ENCODE measurements at regions not wholly inside any gene's neighbourhood (a gene's known extent, or its start where the extent isn't known, plus 50 kb on each side); places are given as distances from the start of the nearest gene placed in this dataset.

DNA sequence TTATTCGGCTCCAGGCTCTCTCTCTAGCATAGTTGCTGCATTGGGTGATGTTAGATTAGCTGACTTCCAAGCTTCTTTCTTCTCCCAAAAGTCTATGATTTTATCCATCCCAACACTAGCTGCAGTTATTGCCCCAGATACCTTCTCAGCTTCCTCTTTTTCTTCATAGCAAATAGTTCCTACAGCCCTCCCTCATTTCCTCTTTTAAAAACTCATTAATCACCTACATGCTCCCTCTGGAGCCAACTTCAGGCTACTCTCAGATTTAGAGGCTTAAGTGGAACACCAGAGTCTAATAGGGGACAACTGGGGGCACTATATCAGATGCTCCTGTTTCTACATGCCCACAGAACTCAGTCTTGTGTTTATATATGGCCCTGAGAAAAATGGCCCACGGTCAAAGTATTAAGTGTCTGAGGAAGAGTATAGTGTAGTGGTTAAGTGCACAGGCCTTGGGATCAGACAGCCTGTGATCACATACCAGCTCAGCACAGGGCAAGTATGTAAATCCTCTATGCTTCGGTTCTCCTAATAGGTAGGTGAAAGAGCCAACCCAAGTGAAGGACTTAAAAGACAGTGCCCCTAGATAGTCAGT, 241.9 kb upstream of the SLC14A2 start:
- DNase-seq (ENCODE audit: low read depth in 4 of 4, low spot score in 1 of 4), result no peak

DNA sequence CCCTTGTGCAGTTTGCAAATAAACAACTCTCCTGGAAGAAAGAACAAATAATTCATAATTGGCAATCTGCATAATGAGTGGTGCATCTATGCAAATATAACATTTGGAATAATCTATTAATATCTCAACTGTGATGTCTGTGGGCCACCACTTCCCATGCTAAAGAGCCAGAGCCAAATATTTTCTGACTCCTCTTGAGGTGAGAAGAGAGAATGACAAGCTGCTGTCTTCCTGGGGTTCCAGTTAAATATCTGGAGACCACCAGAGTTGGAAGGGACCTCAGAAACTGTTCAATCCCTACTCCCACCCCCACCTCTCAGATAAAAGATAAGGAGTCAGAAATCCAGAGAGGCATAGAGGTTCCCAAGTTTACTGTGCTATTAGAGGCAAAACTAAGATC, 241.0 kb upstream of the SLC14A2 start:
- DNase-seq (ENCODE audit: low read depth in 4 of 4, low spot score in 1 of 4), result no peak

DNA sequence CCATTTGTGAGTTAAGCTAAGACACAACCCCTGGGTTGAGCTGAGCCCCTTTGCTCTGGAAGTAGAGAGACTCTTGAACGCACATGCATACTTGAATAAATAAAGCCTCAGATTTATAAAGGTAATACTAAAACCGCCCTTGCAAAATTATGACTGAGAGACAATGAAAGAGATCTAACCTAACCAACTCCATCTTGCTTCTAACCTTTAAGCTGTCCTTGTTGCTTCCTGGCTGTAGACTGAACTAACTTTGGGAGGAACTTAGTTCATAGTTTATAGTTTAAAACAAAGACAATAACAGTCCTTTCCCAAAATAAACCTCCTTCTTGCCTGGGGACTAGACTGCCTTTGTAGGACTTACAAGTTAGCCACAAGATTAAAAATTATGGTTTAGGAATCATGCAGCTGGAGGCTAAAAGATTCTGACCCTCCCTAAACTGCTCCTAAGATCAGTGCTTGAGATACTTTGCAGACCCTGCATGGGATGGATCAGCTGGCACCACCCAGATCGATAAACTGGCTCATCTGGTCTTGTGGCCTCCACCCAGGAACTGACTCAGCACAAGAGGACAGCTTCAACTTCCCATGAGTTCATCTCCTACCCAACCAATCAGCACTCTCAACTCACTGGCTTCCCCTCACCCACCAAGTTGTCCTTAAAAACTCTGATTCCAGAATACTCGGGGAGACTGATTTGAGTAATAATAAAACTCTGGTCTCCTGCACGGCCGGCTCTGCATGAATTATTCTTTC, 240.2 kb upstream of the SLC14A2 start:
- no peak for DNase-seq (ENCODE audit: low read depth in 4 of 4, low spot score in 1 of 4)

DNA sequence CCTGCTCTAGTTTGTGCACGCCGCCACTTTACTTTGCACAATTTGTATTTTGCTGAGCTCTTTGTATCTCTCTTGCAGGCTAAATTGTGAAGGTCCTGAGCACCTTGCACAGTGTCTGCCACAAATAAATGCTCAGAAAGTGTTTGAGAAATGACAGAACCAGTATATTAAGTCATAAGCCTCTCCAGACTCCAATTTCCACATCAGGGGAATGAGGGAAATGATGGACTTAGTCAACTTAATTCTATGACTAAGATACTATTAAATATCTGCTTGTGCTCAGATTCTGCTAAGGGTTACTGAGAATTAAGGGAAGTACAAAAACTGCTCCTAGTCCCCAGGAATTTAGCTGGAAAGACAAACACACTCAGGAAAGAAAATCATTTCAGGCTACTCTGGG, 239.1 kb upstream of the SLC14A2 start:
- DNase-seq (ENCODE audit: low read depth in 4 of 4, low spot score in 1 of 4), result no peak

DNA sequence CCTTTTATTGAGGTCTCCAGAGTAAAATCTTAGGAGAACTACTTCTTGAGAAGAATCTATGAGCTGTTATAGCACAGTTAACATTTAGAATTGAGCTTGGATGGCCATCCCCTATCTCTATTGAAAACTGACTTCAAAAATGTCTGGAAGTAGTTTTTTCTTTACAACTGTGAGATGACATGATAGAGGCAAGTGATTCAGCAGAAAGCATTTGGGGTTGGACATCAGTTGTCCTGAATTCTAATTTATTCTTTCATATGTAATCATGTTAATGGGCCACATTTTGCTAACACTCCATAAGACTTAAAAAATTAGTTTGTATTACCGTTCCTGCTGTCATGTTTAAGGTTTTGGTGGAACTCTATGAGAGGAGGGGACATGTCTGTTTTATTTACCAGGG, 237.0 kb upstream of the SLC14A2 start:
- no peak for DNase-seq (ENCODE audit: low read depth in 4 of 4, low spot score in 1 of 4)

DNA sequence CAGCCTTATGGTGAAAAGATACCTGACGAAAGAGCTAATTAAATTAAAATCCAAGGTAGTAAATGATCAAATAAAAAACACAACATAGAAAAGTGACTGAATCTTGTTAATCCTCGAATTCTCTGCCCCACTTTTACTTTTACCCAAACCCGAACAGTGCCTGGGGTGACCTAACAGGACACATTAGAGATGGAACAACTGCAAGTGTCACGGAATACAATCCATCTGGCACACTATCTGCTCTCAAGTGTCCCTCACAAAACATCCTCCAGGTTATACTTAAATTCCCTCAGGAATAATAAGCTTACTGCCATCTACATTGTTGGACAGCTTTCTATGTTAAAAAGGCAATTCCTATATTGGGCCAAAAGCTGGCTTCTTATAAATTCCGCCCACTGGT, 236.3 kb upstream of the SLC14A2 start:
- no peak for DNase-seq (ENCODE audit: low read depth in 4 of 4, low spot score in 1 of 4)

DNA sequence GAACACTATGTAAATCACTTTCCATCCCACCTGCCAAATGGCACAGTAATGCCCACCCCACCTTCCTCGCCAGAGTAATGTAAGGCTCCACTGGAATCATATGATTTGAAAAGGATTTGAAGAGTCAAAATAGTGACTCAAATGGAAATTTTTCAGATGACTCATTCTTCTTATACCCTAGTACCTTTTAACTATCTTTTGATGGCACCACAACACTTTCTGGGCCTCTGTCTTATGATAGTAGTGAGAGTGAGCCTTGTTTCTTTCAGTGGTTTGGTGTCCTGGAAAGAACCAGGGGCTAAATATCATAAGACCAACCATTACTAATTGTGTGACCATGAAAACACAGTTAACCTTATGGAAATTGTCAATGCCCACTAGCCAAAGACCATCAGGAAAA, 235.4 kb upstream of the SLC14A2 start:
- no peak for DNase-seq (ENCODE audit: low read depth in 4 of 4, low spot score in 1 of 4)

DNA sequence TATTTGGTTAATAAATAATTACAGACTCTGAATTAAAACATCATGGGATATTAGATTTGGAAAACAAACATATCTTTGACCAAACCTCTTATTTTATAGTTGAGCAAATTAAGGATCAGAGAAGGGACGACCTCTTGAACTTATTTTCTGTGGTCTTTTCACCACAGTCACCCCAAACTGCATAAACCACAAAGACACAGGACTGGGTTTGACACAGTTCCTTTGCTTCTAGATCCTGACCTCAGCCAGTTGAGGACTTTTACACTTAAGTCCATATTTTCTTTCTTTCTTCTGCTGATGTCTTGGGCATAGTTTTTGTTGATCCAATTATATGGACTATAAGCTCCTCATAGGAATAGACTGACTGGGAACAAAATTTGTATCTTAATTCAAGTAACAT, 234.0 kb upstream of the SLC14A2 start:
- no peak for DNase-seq (ENCODE audit: low read depth in 4 of 4, low spot score in 1 of 4)

DNA sequence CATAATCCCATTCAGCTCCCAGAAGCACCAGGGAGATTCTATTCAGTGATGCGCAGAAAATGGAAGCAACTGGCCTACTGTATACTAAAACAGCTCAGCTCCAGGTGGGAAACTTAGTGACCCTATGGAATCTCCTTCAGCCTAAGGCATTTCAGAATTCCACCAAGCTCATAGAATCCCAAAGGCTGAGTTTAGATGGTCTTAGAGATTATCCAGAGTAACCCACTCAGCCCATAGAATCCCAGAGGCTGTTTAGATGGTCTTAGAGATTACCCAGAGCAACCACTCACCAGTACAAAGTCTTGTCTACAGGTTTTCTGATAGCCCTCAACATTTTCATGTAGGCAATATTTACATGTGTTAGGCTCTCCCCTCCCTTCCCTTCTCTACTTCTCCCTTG, 232.0 kb upstream of the SLC14A2 start:
- no peak for DNase-seq (ENCODE audit: low read depth in 4 of 4, low spot score in 1 of 4)

DNA sequence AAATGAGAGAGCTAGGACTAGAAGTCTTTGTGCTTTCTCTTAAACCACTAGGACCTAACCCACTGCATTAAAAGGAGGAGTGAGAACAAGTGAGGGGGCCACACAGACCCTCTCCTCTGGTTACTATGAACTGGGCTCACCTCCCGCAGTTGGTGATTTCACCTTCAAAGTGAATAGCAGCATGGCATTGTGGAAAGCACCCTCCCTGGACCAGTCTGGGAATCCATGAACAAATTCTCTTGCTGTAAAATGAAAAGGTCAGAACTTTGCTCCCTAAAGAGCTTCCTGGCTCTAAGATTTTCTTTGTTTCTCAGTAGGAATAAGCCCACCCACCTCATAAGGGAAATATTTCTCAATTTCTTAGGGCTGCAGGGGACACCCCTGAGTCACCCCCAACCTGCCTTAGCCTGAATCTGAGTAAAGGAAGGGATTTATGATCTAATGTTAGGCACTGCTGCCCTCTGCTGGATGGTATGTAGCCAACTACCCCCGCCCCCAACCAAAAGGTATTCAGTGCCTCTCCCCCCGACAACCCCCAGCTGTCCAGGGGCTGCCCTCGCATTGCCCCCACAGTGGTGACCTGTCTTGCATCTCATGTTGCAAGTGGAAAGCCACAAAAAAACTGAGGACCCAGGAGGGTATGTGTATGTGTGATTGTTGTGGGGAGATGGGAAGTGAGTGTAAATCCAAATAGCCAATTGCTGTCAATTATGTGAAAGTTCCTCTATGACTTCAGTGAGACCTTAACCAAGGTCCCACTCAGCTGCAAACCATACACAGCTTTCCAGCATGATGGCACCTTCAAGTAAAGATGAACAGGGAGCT, 230.9 kb upstream of the SLC14A2 start:
- DNase-seq (ENCODE audit: low read depth in 4 of 4, low spot score in 1 of 4), result peak; percentile 7 to 25 (median 19)

DNA sequence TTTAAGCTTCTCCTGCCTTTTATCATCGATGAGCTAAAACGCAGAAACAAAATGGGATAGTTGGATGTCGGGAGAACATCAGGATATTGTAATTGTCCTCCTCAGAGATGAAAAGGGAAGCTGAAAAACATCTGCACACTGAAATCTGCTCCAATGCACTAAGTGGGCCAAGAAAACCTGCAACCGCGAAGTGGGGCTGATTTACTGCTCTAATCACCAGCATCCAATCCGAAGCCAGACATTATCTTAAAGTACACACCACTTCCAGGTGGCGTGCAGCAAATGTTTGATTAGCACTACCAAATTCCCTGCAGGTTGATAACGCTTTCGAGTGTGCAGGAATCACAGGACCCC, 230.3 kb upstream of the SLC14A2 start:
- DNase-seq (ENCODE audit: low read depth in 4 of 4, low spot score in 1 of 4), result no peak

DNA sequence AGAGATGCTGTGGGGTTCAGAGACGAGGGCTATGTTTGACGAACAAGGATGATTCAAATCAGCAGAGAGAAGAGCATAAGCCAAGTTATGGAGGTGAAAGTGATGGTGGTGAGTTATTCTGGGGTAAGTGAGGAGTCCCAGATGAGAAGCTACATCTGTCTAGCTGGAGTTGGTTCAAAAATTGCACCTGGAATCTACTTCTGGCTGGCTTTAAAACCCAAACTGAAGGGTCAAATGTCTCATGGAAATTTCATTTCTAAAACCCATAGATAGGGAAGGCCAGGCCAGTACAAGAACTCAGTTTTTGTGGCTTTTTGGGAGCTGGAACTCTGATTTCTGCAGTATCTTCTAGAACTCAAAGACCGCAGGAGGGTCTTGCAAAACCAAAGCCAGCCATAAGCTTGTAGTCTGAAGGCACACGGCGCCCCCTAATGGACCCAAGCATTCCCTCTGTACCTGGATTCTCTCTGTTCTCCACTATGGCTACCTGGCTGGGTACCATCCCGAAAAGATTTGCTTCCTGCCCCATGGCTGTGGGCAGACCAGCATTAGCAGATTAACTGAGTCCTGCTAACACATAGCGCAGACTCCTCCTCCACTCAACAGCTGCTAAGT, 229.1 kb upstream of the SLC14A2 start:
- DNase-seq (ENCODE audit: low read depth in 4 of 4, low spot score in 1 of 4), result no peak

DNA sequence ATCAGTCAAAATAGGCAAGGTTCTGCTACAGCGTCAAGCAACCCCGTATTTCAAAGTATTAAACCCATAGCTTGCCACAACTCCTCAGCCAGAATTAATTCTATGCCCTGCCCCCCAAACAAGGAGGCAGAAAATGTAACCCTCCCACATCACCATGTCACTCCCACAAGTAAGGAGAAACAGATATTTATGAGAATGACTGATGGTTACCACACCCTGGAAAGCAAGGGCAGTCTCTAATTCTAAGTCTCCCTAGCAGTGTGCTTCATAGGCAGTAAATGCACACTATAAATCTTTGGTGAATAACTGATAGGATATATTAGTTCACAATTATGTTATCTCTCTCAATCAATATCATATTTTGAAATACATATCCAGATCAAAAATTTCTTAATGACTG, 228.0 kb upstream of the SLC14A2 start:
- no peak for DNase-seq (ENCODE audit: low read depth in 4 of 4, low spot score in 1 of 4)

DNA sequence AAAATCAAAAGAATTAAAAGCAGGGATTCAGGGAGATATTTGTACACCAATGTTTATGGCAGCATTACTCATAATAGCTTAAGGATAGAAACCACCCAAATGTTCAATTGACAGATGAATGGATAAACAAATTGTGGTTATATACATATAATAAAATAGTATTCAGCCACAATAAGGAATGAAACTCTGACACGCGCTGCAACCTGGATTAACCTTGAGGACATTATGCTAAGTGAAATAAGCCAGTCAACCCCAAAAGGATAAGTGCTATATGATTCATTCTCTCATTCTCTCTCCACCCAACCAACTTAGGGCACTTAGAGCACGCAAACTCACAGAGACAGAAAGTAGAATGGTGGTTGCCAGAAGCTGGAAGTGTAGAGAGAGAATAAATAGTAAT, 216.8 kb upstream of the SLC14A2 start:
- DNase-seq (ENCODE audit: low read depth in 4 of 4, low spot score in 1 of 4), result no peak

DNA sequence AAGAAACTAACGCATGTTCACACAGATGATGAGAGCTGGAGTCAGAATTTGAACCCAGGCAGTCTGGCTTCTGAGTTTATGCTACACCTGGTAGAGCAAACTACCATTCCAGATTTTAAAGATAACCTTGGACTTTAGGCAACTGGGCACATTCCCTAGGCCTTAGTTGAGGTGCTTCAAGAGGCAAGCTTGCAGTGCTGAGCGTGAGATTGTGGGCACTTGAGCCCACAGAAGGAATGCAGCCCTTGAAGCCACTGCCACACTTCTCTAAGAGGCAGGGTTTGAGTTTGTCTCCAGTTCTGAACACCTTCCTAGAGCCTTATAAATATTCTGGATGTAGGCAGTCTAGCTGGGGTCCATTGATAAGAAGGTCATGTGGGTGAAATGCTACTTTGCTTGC, 216.1 kb upstream of the SLC14A2 start:
- DNase-seq (ENCODE audit: low read depth in 4 of 4, low spot score in 1 of 4), result no peak

DNA sequence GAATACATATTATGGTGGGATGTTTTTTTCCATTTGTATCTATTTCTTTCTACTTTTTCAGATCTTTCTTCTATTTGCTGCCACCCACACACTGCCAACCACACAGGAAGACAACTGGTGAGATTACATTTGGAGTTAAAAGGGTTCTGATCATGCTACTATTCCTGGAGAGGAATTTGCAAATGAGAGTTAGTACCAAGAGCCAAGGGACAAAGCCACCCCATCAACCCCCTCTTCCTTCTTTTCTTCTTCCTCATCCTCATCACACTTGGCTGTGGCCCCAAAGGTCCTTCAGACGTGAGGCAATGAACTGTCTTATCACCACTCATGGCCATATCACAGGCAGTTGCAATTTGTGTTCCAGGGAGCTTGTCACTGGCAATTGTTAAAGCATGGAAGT, 215.6 kb upstream of the SLC14A2 start:
- DNase-seq (ENCODE audit: low read depth in 4 of 4, low spot score in 1 of 4), result no peak

DNA sequence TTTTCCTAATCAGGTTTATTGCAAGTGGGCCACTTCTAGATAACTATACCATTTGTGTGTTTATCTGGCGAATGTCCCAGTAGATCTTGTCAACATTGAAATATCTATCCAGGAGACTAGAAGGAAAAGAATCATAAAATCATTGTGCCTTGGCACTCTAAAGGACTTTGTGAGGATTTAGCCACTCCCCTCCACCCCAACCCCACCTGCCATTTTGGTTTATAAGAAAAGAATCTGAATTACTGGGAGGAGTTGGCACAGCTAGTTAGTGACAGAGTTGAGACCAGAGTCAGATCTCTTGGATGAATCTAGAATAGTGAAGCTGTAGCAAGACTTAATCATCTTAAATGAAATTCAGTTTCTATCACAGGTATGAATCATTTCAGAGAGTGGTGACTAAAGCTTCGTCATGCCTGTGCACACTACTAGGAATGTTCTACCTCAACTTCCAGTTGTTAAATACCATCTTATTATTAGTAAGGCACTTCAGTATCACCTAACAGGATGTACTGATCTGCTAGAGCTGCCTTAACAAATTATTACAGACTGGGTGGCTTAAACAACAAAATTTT, 212.7 kb upstream of the SLC14A2 start:
- DNase-seq (ENCODE audit: low read depth in 4 of 4, low spot score in 1 of 4), result no peak

DNA sequence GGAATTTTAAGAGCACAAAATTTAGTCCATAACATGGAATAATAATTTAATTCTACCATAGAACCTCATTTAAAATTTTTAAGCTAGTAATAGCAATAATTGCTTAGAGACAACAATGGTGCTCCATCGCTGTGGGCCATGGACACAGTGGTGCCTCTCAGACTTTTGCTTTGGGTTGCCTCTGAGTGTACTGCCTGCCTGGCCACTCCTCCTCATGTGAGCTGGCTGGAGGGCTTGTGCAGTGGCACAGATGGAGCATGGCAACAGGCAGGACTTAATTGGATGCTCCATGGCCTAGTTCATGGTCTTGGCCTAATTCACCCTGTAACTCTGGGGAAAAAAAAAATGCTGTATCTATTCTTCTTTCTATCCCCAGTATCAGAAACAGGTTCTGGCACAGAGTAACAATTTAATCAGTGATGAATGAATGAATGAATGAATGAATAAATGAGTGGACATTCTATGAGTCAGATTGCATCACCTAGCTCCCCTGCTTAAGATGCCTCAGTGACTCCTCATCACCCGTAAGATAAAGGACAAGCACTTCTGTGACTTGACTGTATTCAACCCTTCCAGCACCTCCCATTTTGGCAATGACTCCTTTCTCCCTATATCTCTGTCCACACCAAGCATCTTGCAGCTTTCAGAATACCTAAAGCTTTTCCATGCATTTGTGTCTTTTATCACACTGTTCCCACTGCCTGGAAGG, 211.8 kb upstream of the SLC14A2 start:
- DNase-seq (ENCODE audit: low read depth in 4 of 4, low spot score in 1 of 4), result no peak

DNA sequence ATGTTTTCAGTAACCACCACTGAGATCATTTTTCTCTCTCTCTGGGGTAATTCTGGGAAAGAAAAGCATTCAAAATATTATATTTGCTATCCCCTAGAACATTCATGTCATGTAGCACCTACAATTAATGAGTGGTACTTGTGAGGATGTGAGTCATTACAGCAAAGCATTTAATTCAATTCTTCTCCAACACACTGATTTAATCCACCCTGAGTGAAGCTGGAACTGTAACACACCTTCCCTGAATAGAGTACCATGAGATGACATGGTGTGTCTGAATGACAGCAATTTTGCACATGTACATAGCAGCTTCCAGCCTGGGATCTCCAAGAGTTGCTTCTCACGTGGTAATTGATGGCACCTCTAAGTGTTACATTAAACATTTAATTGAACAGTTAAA, 207.1 kb upstream of the SLC14A2 start:
- no peak for DNase-seq (ENCODE audit: low read depth in 4 of 4, low spot score in 1 of 4)

DNA sequence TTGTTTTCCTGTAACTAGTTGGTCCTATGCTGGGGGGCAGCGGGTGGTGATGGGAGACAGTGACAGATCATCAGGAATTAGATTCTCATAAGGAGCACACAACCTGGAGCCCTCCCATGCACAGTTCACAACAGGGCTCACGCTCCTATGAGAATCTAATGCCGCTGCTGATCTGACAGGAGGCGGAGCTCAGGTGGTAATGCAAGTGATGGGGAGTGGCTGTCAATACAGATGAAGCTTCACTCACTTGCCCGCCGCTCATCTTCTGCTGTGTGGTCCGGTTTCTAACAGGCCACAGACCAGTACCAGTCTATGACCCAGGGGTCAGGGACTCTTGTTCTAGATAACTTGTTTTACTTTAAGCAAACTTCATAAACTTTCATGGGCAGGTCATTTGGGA, 205.3 kb upstream of the SLC14A2 start:
- DNase-seq (ENCODE audit: low read depth in 4 of 4, low spot score in 1 of 4), result no peak

DNA sequence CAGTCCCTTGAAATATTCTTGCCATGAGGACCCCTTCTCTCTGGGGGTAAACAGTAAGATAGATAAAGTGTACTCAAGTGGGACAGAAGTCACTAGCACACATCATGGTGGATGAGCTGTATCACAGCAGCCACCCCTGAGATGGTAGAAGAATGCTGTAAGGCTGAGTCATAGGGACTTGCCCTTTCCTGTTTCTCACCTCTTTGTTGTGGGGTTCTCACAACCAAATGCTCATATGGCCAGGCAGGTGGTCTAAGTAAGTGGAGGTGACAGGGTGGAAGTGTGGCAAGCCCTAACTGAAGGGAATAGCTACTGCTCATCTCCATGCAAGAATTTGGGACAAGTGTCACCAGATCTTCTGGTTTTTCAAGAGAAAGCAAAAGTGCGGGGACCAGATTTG, 202.7 kb upstream of the SLC14A2 start:
- no peak for DNase-seq (ENCODE audit: low read depth in 4 of 4, low spot score in 1 of 4)
